ENCODE measurements at regions not wholly inside any gene's neighbourhood (a gene's known extent, or its start where the extent isn't known, plus 50 kb on each side); places are given as distances from the start of the nearest gene placed in this dataset.

DNA sequence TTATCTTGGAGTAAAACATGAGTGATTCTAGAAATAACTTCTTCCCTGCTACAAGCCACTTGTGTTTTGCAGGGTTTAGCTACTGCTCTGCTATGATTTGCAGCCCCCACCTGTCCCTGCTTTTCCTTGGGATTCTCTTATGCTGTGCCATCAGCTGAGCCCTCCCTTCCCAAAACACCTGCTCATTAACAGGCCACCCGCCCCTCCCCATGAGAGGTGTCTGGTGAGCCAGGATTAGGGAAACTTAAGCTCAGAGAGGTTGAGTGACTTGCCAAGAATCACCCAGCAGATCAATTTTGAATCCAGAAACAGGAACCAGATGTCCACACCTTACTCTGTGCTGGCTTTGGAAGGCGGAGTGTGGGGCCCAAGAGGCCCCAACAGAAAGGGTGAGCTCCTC lies 111.7 kb upstream of the CXCL14 start:
- Histone ChIP-seq H3K36me3 (no peaks in the 10 kb centered on the region), H3K4me3 (no peak overlapping the region), H3K4me1 (no peaks in the 10 kb centered on the region), H3K27me3 (no peaks in the 10 kb centered on the region), H3K9me3 (no peaks in the 10 kb centered on the region), H3K27ac (no peak overlapping the region)
- no peak for DNase-seq
- TF ChIP-seq POLR2A (IDR thresholded peaks at IDR 0.05) (no peak), CTCF (IDR thresholded peaks at IDR 0.05) (no peak)

- Histone ChIP-seq H3K36me3 (no peaks in the 10 kb centered on the region), H3K27me3 (no peaks in the 10 kb centered on the region), H3K4me3 (no peak overlapping the region), H3K4me1 (no peaks in the 10 kb centered on the region), H3K9me3 (no peaks in the 10 kb centered on the region), H3K27ac (no peak overlapping the region)
- no peak for DNase-seq
- no peak for TF ChIP-seq CTCF (IDR thresholded peaks at IDR 0.05)
- TF ChIP-seq POLR2A (IDR thresholded peaks at IDR 0.05) = no peak
Measured at GRCh38 chr5:135689506-135689905, 110.7 kb upstream of the CXCL14 start.

DNA sequence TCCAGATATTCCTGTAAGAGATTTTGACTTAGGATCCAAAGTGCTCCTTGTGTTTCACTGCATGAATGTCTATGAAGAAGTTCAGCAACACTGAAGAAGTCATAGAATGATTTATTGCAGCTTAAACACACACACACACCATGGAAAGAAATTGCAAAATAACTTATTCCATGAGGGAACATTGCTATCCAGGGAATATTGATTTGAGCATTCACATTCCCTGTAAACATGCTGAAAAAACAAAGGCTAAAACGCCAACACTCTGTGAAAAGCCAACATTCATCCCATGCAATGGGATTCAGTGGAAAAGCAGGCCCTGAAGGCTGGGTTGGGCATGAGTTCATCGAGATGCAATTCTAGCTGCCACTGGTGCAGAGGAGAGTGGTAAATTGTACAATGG lies 109.6 kb upstream of the CXCL14 start:
- Histone ChIP-seq H3K4me1 (no peaks in the 10 kb centered on the region), H3K27me3 (no peaks in the 10 kb centered on the region), H3K9me3 (no peaks in the 10 kb centered on the region), H3K36me3 (no peaks in the 10 kb centered on the region), H3K4me3 (no peak overlapping the region), H3K27ac (no peak overlapping the region)
- no peak for TF ChIP-seq CTCF (IDR thresholded peaks at IDR 0.05)
- TF ChIP-seq POLR2A (IDR thresholded peaks at IDR 0.05) = no peak
- DNase-seq = no peak

GRCh38 chr5:135683189-135683588 lies 104.4 kb upstream of the CXCL14 start:
- Histone ChIP-seq H3K9me3 (peaks cover 0 to 5% (median 0%) of the 10 kb centered on the region in 4 donors), H3K36me3 (no peaks in the 10 kb centered on the region), H3K27me3 (no peaks in the 10 kb centered on the region), H3K27ac (no peak overlapping the region), H3K4me1 (no peaks in the 10 kb centered on the region), H3K4me3 (no peak overlapping the region)
- TF ChIP-seq POLR2A (IDR thresholded peaks at IDR 0.05) = no peak
- TF ChIP-seq CTCF (IDR thresholded peaks at IDR 0.05) = no peak
- no peak for DNase-seq

- H3K4me1 ChIP-seq = no peaks in the 10 kb centered on the region
Measured at GRCh38 chr5:135680713-135681112, 101.9 kb upstream of the CXCL14 start.

More at GRCh38 chr5:135680713-135681112, 101.9 kb upstream of the CXCL14 start:
- Histone ChIP-seq H3K27ac (no peak overlapping the region), H3K9me3 (peaks cover 0 to 5% (median 0%) of the 10 kb centered on the region in 4 donors), H3K27me3 (no peaks in the 10 kb centered on the region), H3K4me3 (no peak overlapping the region), H3K36me3 (no peaks in the 10 kb centered on the region)
- TF ChIP-seq POLR2A (IDR thresholded peaks at IDR 0.05) = no peak
- no peak for TF ChIP-seq CTCF (IDR thresholded peaks at IDR 0.05)
- no peak for DNase-seq
